ENCODE measurements at regions not wholly inside any gene's neighbourhood (a gene's known extent, or its start where the extent isn't known, plus 50 kb on each side); places are given as distances from the start of the nearest gene placed in this dataset.

DNA sequence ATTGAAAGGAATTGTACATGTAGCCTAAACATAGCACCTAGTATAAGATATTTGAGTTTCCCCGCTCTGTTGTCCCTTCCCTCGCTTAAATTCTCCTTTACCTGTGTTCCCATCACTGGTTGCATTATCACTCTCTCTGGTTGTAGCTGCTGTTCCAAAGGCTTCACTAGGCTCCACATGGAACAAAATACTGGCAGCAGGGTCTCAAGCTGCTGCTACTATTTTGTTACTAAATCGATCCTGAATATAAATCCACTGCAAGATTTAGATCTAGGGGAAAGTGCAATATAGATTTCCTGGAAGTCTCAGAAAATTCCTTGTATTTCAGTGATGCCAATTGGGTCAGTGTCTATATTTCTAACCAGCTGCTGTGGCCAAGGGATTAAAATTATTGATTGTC lies 443.5 kb downstream of the SATB2 start:
- no peak for TF ChIP-seq EZH2 (IDR thresholded peaks at IDR 0.05; ENCODE audit: insufficient read depth, poor library complexity, severe bottlenecking)
- TF ChIP-seq EZH2phosphoT487 (IDR thresholded peaks at IDR 0.05; ENCODE audit: insufficient read depth, low read depth), result no peak
